ENCODE measurements at regions not wholly inside any gene's neighbourhood (a gene's known extent, or its start where the extent isn't known, plus 50 kb on each side); places are given as distances from the start of the nearest gene placed in this dataset.

DNA sequence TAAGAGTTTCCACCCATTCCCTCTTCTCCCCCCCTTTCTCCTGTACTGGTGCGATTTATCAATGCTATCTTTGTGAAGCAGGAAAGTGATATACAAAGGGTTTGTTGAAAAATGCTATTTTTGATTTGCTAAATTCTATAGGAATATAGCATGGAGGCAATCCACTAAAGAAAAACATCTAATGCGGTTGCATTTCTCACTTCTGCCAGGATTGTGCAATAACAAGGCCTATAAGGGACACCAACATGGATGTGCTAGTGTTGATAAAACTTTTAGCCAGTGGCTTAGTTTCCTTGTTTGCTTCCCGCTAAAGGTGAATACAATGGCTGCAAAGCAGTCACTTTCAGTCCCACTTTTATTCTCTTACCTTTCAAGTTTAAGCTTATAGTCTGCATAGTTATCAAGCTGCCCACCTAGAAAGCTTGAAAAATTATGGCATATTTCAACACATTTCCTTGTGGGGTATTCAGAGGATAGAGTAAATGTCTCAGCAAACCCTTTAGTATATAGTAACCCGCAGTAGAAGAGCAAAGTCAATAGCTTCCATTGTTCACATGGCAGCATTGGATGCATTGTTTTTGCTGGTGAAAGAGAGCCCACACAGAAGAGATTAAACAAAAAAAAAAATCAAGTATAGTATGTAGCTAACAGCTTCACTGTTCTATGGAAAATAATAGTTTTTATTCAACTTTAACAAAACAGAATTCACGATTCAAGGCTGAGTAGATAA lies 674.6 kb upstream of the SEMA6A start:
- Histone ChIP-seq H4K8ac (replicated peaks; ENCODE audit: insufficient read length, low read depth, low read length) (no peak overlapping the region), H3K27me3 (ENCODE audit: insufficient read depth, low read length) (no peaks in the 10 kb centered on the region), H2BK20ac (ENCODE audit: low read depth, low read length, poor library complexity, severe bottlenecking) (no peak overlapping the region), H3K4ac (ENCODE audit: low read depth, low read length) (no peak overlapping the region), H2AFZ (ENCODE audit: low read length) (no peak overlapping the region), H3K4me2 (ENCODE audit: insufficient read depth, insufficient read length, low read length) (no peak overlapping the region), H3K14ac (ENCODE audit: insufficient read depth, low read length) (no peak overlapping the region), H3K9ac (ENCODE audit: extremely low read depth, insufficient read length, low read length) (no peak overlapping the region), H3K4me1 (ENCODE audit: insufficient read depth, low read length) (no peaks in the 10 kb centered on the region), H2BK5ac (ENCODE audit: insufficient read length, low read length) (no peak overlapping the region), H2BK12ac (ENCODE audit: insufficient read length, low read depth, low read length) (no peak overlapping the region), H3T11ph (ENCODE audit: low read length) (no peak overlapping the region), H3K23me2 (ENCODE audit: insufficient read length, low read depth, low read length, poor library complexity, severe bottlenecking) (no peaks in the 10 kb centered on the region), H4K5ac (ENCODE audit: insufficient read length, low read depth, low read length) (no peak overlapping the region), H3K9me3 (ENCODE audit: control insufficient read depth, low read depth, low read length) (no peaks in the 10 kb centered on the region), H4K20me1 (ENCODE audit: control insufficient read depth, insufficient read depth, insufficient read length) (no peaks in the 10 kb centered on the region), H3K56ac (ENCODE audit: insufficient read length, low read depth, low read length) (no peak overlapping the region), H2BK120ac (ENCODE audit: low read depth, low read length, poor library complexity, severe bottlenecking) (no peak overlapping the region), H3K79me1 (ENCODE audit: insufficient read depth, low read depth, low read length, poor library complexity, severe bottlenecking) (no peaks in the 10 kb centered on the region), H3K23ac (ENCODE audit: insufficient read length, low read depth, low read length) (no peak overlapping the region), H3K18ac (ENCODE audit: insufficient read length, low read depth, low read length) (no peak overlapping the region), H3K79me2 (ENCODE audit: insufficient read depth, low read length) (no peaks in the 10 kb centered on the region), H3K27ac (ENCODE audit: insufficient read length, low read depth, low read length) (no peak overlapping the region), H2AK5ac (ENCODE audit: insufficient read length, low read length) (no peak overlapping the region), H4K91ac (ENCODE audit: insufficient read length, low read depth, low read length) (no peak overlapping the region), H2BK15ac (ENCODE audit: low read depth, low read length) (no peak overlapping the region)
- TF ChIP-seq, protein P1, sequence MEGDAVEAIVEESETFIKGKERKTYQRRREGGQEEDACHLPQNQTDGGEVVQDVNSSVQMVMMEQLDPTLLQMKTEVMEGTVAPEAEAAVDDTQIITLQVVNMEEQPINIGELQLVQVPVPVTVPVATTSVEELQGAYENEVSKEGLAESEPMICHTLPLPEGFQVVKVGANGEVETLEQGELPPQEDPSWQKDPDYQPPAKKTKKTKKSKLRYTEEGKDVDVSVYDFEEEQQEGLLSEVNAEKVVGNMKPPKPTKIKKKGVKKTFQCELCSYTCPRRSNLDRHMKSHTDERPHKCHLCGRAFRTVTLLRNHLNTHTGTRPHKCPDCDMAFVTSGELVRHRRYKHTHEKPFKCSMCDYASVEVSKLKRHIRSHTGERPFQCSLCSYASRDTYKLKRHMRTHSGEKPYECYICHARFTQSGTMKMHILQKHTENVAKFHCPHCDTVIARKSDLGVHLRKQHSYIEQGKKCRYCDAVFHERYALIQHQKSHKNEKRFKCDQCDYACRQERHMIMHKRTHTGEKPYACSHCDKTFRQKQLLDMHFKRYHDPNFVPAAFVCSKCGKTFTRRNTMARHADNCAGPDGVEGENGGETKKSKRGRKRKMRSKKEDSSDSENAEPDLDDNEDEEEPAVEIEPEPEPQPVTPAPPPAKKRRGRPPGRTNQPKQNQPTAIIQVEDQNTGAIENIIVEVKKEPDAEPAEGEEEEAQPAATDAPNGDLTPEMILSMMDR (conservative IDR thresholded peaks at IDR 0.05): no peak
- H3K9me3 Mint-ChIP-seq: peaks cover 0 to 3% of the 10 kb centered on the region in 2 experiments; a peak in 1 of 5 replicates
- no peak overlapping the region for H3K27ac Mint-ChIP-seq
- H3K4me3 Mint-ChIP-seq: no peak overlapping the region
- H3K36me3 Mint-ChIP-seq (ENCODE audit: insufficient read depth in 1 of 3, low read depth in 3 of 3): no peaks in the 10 kb centered on the region
- DNase-seq: no peak
- no CpG with 5 or more reads among the region's 5 CpGs for WGBS (ENCODE audit: extremely low coverage, insufficient read length, low lambda C conversion rate)
- no peaks in the 10 kb centered on the region for H3K27me3 Mint-ChIP-seq (ENCODE audit: low read depth)
- peaks cover 3% of the 10 kb centered on the region in 2 experiments; a peak in 3 of 4 replicates for H3K4me1 Mint-ChIP-seq
